Activated effector memory CD4-positive, alpha-beta T cell treated with Interleukin-2 at 50 U/mL for 16 hours (primary cell): ENCODE measurements at regions not wholly inside any gene's neighbourhood (a gene's known extent, or its start where the extent isn't known, plus 50 kb on each side); places are given as distances from the start of the nearest gene placed in this dataset.

Source experiments
- DNase-seq: peaks from one replicate; pipeline ENCODE4 v3.0.0-alpha.2; 2020

DNA sequence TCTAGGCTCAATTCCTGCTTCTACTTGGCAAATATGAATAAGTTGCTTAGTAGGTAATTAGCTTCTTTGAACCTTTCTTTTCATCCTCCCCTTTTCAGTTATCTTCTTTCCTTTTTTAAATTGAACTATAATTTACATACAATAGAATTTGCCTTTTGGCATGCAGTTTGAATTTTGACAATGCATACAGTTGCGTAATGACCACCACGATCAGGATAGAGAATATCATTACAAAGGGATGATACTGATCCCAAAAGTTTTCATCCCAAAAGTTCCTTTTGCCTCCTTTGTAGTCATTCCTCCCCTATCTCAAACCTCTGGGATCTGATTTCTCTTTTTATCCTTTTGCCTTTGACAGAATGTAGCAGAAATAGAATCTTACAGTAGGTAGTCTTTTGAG is 164.4 kb downstream of the NOC3L start:
- DNase-seq = no peak

- DNase-seq = no peak
Measured at GRCh38 chr10:94199565-94199964, 163.2 kb downstream of the NOC3L start.

GRCh38 chr10:94200146-94200837 is 162.4 kb downstream of the NOC3L start:
- DNase-seq = no peak

DNA sequence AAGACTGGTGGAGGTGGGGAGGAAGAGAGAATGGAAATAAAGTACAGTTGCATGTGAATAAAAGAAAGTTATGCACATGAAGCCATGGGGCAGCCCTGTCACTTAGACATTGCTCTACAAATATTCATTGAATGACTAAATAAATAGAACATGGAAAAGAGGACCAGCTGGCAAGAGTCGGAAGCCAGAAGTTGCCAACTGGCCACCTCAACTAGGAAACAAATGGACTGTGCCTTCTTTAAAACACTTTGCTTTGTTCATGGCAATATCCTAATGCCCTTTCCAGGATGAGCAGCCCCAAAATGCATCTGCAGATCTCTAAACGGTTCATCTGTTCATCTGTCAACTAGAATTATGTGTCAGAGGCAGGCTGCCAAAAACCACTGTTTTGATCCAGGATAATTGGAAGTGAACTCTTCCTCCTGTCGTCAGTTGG is 157.3 kb downstream of the NOC3L start:
- DNase-seq = no peak

DNA sequence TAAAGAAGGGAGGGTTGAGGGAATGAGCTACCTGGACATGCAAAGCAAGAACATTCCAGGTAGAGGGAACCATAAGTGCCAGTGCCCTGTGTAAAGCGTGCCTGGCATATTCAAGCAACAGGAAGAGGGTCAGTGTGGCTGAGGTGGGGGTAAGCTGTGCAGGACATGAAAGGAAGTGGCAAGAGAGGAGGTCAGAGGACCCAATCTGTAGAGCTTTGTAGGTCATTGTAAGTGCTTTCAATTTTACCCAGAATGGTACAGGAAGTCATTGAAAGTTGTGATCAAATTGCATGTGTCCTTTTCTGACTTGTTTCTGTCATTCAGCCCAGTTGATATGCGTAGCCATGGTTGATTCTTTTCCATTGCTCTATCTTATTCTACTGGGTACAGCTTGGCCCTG is 156.6 kb downstream of the NOC3L start:
- no peak for DNase-seq

GRCh38 chr10:94208315-94208714 is 154.4 kb downstream of the NOC3L start:
- DNase-seq = no peak

- DNase-seq = no peak
Measured at GRCh38 chr10:94210440-94211168, 152.1 kb downstream of the NOC3L start.

DNA sequence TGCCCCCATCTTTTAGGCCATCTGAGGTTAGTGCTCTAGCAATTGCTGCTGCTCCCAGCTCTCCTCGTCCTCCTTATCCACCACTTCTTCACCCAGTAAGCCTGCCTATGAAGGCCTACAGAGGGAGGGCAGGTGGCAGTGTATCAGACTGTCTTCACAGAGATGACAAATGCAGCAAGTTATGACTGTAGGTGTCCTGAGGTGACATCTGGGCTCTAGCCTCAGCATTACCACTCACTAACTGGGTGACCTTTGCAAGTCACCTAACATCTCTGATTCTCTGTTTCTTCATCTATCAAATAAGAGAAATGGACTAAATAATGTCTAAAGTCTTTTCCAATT is 151.6 kb downstream of the NOC3L start:
- DNase-seq = no peak

DNA sequence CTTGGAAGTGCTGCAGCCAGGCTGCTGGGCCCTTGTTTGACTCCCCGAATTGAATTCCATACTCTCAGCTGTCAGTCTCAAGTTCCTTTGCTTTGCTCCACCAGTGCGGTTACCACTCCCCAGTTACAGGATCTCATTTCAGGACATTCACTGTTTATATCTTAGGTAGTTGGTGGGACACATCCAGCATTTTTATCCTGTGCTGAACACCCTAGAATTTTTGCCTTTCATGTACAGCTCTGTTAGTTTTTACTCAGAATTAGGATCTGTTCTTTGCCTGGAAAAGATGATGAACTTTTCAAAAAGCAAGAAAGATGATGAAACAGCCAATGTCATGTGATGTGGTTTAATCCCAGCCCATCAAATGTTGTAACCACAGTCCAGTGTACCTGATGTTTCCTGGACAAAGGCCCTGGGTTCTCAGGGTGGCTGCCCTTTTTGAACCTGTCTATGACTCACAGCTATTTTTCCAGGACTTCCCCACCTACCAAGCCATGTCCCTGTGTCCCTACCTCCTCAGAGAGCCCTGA is 149.7 kb downstream of the NOC3L start:
- no peak for DNase-seq

- no peak for DNase-seq
Measured at GRCh38 chr10:94213980-94214379, 148.8 kb downstream of the NOC3L start.

- DNase-seq = no peak
Measured at GRCh38 chr10:94214481-94214893, 148.3 kb downstream of the NOC3L start.

DNA sequence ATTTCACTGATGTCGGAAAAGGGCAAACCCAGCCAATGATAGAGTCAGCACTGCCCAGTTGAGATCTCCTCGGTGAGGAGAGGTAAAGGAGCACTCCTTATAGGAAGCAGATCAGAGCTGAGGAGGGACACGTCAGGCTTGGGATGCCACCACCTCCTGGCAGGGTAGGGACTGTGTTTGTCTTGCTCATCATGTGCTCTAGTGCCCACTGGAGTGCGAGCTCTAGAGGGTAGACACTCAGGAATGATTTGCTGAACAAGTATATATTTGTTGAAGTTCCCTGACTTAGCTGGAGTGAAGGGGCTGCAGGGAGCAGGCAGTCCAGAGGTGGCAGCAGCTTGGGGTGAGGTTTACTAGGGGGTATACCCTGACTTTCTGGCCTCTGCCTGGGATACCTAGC is 146.5 kb downstream of the NOC3L start:
- DNase-seq = no peak

DNA sequence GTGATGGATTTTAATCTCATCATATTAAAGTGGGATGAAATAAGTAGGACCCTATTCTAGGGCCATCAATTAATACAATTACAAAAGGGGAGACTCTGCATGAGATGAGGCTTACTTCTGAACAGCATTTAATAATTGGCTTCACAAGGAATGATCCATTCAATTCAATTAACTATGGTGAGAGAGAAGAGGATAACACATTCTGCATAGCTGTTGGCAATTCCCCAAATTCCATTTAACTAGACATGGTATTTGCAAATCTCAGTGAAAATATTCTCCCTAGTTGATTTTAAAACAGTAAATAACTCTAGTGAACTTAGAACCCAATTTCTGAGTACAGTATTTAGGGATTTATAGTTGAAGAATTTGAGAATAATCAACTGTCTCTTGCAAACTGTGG is 145.3 kb downstream of the NOC3L start:
- DNase-seq = no peak

DNA sequence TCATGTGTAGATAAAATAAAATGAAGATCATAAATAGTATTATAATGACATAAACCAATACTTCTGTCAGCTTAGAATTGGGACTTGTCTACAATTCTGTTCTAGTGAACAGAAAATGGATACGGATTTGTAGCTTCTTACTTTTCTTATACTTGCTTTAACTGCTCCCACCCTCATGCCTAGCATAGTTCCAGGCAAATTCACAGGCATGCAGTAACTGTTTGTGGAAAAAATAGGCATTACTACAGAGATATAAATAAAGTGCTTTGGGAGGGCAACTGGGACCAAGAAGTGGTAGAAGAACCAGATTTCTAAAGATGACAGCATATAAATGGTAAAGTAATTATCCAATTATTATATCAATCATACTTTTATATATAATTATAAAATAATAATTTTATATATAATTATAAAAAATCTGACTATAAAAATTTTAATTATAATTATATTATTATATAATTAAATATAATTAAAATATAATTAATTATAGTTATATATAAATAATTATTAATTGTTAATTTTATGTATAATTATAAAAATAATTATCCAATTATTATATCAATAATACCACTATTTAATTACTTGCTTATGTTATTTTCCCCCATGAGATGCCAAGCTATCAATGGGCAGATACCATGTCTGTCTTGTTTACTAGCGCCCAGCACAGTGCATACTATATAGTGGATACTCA is 144.1 kb downstream of the NOC3L start:
- no peak for DNase-seq

- no peak for DNase-seq
Measured at GRCh38 chr10:94219829-94220228, 142.9 kb downstream of the NOC3L start.

GRCh38 chr10:94220717-94221116 is 142.0 kb downstream of the NOC3L start:
- no peak for DNase-seq

DNA sequence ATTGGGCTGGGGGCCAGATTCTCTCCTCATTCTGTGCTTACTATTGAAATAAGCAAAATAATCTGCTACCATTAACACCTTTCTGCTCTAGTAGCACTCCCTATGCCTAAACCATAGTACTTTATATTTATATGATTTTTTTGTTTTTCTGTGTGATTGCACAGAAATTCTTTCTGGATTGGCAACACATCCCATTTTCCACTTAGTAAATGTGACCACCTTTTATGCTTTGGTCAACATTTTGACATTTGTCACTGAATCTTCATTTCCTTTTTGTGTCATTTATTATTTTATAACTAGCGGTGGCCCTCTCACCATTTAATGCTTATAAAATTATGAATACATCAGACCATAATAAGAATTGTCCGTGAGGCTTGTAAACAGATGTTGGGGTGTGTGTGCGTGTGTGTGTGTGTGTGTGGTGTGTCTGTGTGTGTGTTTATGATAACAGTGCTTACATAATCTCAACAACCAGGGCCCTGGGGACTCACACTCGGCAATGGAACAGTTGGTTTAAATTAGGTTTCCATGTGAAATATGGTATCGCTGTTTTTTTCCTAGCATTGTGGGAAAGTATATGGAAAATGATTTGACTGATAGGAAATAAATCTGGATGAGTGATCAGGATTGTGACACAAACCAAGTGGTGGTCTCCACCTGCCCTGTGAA is 138.9 kb downstream of the NOC3L start:
- no peak for DNase-seq

- DNase-seq = no peak
Measured at GRCh38 chr10:94224656-94225055, 138.1 kb downstream of the NOC3L start.

DNA sequence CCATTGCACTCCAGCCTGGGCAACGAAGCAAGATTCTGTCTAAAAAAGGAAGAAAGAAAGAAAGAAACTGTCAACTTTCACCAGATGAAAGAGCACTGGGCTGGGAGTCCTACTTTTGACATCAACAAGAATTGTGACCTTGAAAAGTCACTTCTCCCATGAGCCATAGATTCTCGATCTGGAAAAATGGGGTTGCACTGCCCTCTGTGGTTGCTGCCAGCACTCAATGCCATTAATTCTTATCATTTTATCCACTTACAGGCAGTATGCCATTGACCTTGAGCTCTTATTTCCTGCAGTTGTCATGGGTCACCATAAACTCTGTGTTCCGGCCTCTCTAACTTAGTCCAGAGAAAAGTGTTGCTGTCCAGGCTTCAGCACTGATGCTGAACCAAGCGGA is 137.2 kb downstream of the NOC3L start:
- no peak for DNase-seq

DNA sequence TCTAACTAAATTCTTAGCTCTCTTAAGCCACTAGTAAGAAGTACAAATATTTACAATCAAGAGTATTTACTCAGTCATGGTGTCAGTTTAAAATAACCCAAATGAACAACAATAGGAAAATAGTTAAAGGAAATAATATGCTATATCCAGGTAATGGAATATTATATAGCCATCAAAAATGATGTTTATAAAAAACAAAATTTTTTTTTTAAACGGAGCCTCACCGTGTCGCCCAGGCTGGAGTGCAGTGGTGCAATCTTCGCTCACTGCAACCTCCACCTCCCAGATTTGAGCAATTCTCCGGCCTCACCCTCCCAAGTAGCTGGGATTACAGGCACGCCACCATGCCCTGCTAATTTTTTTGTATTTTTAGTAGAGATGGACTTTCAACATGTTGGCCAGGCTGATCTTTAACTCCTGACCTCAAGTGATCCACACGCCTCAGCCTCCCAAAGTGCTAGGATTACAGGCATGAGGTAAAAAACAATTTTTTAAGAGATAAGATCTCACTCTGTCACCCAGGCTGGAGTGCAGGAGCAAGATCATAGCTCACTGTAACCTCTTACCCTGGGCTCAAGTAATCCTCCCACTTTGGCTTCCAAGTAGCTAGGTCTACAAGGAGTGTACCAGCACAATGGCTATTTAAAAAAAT is 132.5 kb downstream of the NOC3L start:
- no peak for DNase-seq

GRCh38 chr10:94232711-94233383 is 129.9 kb downstream of the NOC3L start:
- DNase-seq = no peak

DNA sequence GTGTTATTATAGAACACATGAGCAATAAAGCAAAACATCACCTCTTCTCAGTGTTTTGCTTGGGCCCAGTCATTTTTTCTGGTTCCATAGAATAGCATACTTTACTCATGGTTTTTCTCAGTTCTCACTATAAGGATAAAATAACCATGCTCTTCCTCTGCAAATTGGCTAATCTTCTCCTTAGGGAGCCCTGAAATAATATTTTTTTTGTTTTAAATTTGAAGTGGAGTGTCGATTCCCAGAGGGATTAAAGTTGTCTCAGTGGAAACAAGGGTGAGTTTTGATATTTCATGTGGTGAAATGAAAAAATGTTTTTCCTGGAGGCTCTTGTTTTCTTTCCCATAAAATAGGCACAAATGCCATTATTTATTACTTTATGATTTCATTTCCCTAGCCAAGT is 127.3 kb downstream of the NOC3L start:
- no peak for DNase-seq
